ENCODE measurements at regions not wholly inside any gene's neighbourhood (a gene's known extent, or its start where the extent isn't known, plus 50 kb on each side); places are given as distances from the start of the nearest gene placed in this dataset.

DNA sequence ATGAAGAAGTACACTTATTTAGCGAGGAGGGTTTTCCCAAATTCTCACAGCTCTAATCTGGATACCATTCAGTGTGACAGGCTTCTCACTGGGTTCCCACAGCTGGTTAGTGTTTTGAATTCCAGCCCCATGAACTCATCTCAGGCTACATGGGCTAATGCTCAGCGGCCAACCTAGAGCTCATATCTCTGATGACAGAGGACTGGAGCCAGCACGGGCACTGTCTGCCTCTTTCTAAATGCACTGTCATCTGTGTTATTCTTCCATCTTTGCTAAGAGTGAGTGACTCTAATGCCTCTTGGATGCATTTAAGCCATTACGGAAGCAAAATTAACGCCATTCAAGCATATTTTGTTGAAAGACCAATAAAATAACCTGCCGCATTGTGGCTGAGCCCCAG lies 308.9 kb upstream of the JAG1 start:
- Histone ChIP-seq H4K91ac (ENCODE audit: insufficient read depth, low read depth, low read length) (no peak overlapping the region), H2AK5ac (ENCODE audit: low read depth, low read length) (no peak overlapping the region), H3K4me2 (ENCODE audit: low read depth, low read length) (peak overlapping the region; percentile 66), H2BK20ac (ENCODE audit: low read depth, low read length) (peak overlapping the region; percentile 81; the same call in 1 of the 2 replicates), H3K14ac (replicated peaks; ENCODE audit: low read depth, low read length) (0 out of 2 replicates have a peak overlapping the region, but pooled peaks have one; percentile 29), H2AK9ac (replicated peaks; ENCODE audit: low read depth, low read length, poor library complexity) (no peak overlapping the region), H3K79me1 (ENCODE audit: low read depth in 1 of 2, low read length in 2 of 2) (no peaks in the 10 kb centered on the region), H3K18ac (ENCODE audit: low read depth, low read length) (no peak overlapping the region; the same call in 1 of the 2 replicates), H3K9ac (ENCODE audit: low read depth, low read length) (no peak overlapping the region; the same call in 1 of the 2 replicates), H3K36me3 (ENCODE audit: control insufficient read depth, insufficient read depth, low read length) (no peaks in the 10 kb centered on the region), H3K4ac (ENCODE audit: low read depth, low read length) (no peak overlapping the region; the same call in 1 of the 2 replicates), H2BK5ac (ENCODE audit: low read depth, low read length, poor library complexity, severe bottlenecking) (peak overlapping the region; percentile 45), H3K23ac (ENCODE audit: low read depth, low read length) (no peak overlapping the region), H3K4me1 (ENCODE audit: control insufficient read depth, insufficient read depth, low read length) (peaks cover 4% of the 10 kb centered on the region), H3K27ac (ENCODE audit: insufficient read depth, low read length) (no peak overlapping the region), H4K20me1 (ENCODE audit: insufficient read depth, low read length) (no peaks in the 10 kb centered on the region), H3K4me3 (ENCODE audit: insufficient read depth, low read depth, low read length) (no peak overlapping the region), H3K9me1 (ENCODE audit: insufficient read depth, low read length) (no peaks in the 10 kb centered on the region), H2BK120ac (ENCODE audit: low read depth, low read length) (0 out of 2 replicates have a peak overlapping the region, but pooled peaks have one; percentile 52), H3K27me3 (ENCODE audit: control insufficient read depth, insufficient read depth, low read length) (no peaks in the 10 kb centered on the region), H2AFZ (replicated peaks; ENCODE audit: low read length, poor library complexity) (no peak overlapping the region), H4K8ac (ENCODE audit: low read depth in 2 of 2, low read length in 2 of 2) (no peak overlapping the region; a peak in 1 of 4 replicates), H4K5ac (ENCODE audit: low read depth, low read length) (no peak overlapping the region; the same call in 1 of the 2 replicates), H3K56ac (ENCODE audit: extremely low read depth, insufficient read depth, low read length) (no peak overlapping the region), H3K9me3 (ENCODE audit: control insufficient read depth, insufficient read depth, low read length) (no peaks in the 10 kb centered on the region), H2BK15ac (ENCODE audit: low read depth, low read length) (no peak overlapping the region; the same call in 2 of the 3 replicates)
- CTCF ChIA-PET: interaction anchor here (0.6 to 0.9 kb wide), 2 partner anchors 11 to 21 kb away, joined by 3 to 4 read pairs; no protein-coding TSS in a partner anchor
- intact Hi-C loops (cut with micrococcal nuclease): loop anchor here (2.0 to 10.0 kb wide), 2 partner anchors 282 to 308 kb away; no protein-coding TSS in a partner anchor
- in situ Hi-C loops (cut with MboI; ENCODE audit: low sequenced_read_pairs): no loop called here
- 0% methylated on average over 1 of the region's 6 CpGs; no CpG with 5 or more reads in 1 of the 2 experiments for WGBS, 2 experiments (ENCODE audit: extremely low coverage in 2 of 2, insufficient read length in 1 of 2)
- POLR2A ChIA-PET (ENCODE audit: unreplicated experiment): interaction anchor here (0.7 kb wide), 1 partner anchor 311 kb away, joined by 3 read pairs; no protein-coding TSS in a partner anchor
- ATAC-seq (ENCODE audit: low read depth): peak; percentile 99
- peak; percentile 94 for DNase-seq
- dilution Hi-C loops (cut with HindIII; ENCODE audit: low sequenced_read_pairs, unreplicated experiment): no loop called here
- no TSS peak for BruUV-seq (replicated peaks)
- TF ChIP-seq SMC3 (IDR thresholded peaks at IDR 0.05; ENCODE audit: low read depth, low read length) (no peak), FOS (IDR thresholded peaks at IDR 0.05; ENCODE audit: low read depth, low read length) (0 out of 2 replicates have a peak, but pooled peaks have one; percentile 53), MAZ (IDR thresholded peaks at IDR 0.05; ENCODE audit: borderline replicate concordance, low read depth, low read length) (no peak; the same call in 1 of the 2 replicates), POLR2A (IDR thresholded peaks at IDR 0.05; ENCODE audit: low read depth, low read length) (no peak), MXI1 (IDR thresholded peaks at IDR 0.05; ENCODE audit: borderline replicate concordance, low read depth, low read length) (0 out of 2 replicates have a peak, but pooled peaks have one; percentile 33), BHLHE40 (IDR thresholded peaks at IDR 0.05; ENCODE audit: low read depth, low read length) (peak; percentile 84), CEBPB (IDR thresholded peaks at IDR 0.05; ENCODE audit: low read depth, low read length) (peak; percentile 30; the same call in 1 of the 2 replicates), NFE2L2 (IDR thresholded peaks at IDR 0.05; ENCODE audit: low read depth, low read length) (peak; percentile 78), CHD1 (IDR thresholded peaks at IDR 0.05; ENCODE audit: low read depth, low read length) (no peak), RCOR1 (IDR thresholded peaks at IDR 0.05; ENCODE audit: insufficient replicate concordance, low read length) (peak; percentile 15), CTCF (conservative IDR thresholded peaks at IDR 0.05; ENCODE audit: low read depth, low read length) (no peak), RFX5 (IDR thresholded peaks at IDR 0.05; ENCODE audit: low read depth, low read length) (no peak), MAFK (IDR thresholded peaks at IDR 0.05; ENCODE audit: low read depth, low read length) (peak; percentile 51; the same call in 1 of the 2 replicates)
- TF ChIP-seq, protein P1, sequence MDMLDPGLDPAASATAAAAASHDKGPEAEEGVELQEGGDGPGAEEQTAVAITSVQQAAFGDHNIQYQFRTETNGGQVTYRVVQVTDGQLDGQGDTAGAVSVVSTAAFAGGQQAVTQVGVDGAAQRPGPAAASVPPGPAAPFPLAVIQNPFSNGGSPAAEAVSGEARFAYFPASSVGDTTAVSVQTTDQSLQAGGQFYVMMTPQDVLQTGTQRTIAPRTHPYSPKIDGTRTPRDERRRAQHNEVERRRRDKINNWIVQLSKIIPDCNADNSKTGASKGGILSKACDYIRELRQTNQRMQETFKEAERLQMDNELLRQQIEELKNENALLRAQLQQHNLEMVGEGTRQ (IDR thresholded peaks at IDR 0.05; ENCODE audit: low read depth, low read length): no peak
- TF ChIP-seq, protein P2, sequence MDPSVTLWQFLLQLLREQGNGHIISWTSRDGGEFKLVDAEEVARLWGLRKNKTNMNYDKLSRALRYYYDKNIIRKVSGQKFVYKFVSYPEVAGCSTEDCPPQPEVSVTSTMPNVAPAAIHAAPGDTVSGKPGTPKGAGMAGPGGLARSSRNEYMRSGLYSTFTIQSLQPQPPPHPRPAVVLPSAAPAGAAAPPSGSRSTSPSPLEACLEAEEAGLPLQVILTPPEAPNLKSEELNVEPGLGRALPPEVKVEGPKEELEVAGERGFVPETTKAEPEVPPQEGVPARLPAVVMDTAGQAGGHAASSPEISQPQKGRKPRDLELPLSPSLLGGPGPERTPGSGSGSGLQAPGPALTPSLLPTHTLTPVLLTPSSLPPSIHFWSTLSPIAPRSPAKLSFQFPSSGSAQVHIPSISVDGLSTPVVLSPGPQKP (IDR thresholded peaks at IDR 0.05; ENCODE audit: borderline replicate concordance, low read depth, low read length): no peak
